Neural crest cell (in vitro differentiated cells): ENCODE measurements at regions not wholly inside any gene's neighbourhood (a gene's known extent, or its start where the extent isn't known, plus 50 kb on each side); places are given as distances from the start of the nearest gene placed in this dataset.

Source experiments
- DNase-seq: peaks from one replicate; pipeline ENCODE4 v3.0.0; 2021; ENCODE audit warnings: low read depth, mixed read lengths, low spot score
- H3K27ac Mint-ChIP-seq: one replicate; pipeline ENCODE4 v1.8.0; 2021; ENCODE audit warnings: mild to moderate bottlenecking, mixed read lengths; ENCODE audit not compliant: unreplicated experiment
- H3K27me3 Mint-ChIP-seq: 2 replicates; pipeline ENCODE4 v1.8.0; 2021; ENCODE audit warnings: low read depth, mild to moderate bottlenecking, mixed read lengths
- H3K36me3 Mint-ChIP-seq: 2 replicates; pipeline ENCODE4 v1.8.0; 2021; ENCODE audit warnings: low read depth, mild to moderate bottlenecking, mixed read lengths
- H3K4me1 Mint-ChIP-seq: 2 replicates; pipeline ENCODE4 v1.8.0; 2021; ENCODE audit warnings: mixed read lengths
- H3K4me3 Mint-ChIP-seq: one replicate; pipeline ENCODE4 v1.8.0; 2021; ENCODE audit warnings: mild to moderate bottlenecking, mixed read lengths
- H3K9me3 Mint-ChIP-seq: 2 replicates; pipeline ENCODE4 v1.8.0; 2021; ENCODE audit warnings: mixed read lengths
- TF ChIP-seq, protein P1 (sequence below): fragments of 200-600 bp; sonication (generic); conservative IDR thresholded peaks from 2 replicates; pipeline ENCODE4 v1.5.0; 2021; ENCODE audit warnings: antibody characterized with exemption, mild to moderate bottlenecking

- Mint-ChIP-seq H3K4me1 (no peaks in the 10 kb centered on the region), H3K9me3 (peaks cover 3% of the 10 kb centered on the region), H3K27me3 (no peaks in the 10 kb centered on the region), H3K27ac (no peak overlapping the region), H3K4me3 (no peak overlapping the region), H3K36me3 (no peaks in the 10 kb centered on the region)
- no peak for DNase-seq
- TF ChIP-seq, protein P1, sequence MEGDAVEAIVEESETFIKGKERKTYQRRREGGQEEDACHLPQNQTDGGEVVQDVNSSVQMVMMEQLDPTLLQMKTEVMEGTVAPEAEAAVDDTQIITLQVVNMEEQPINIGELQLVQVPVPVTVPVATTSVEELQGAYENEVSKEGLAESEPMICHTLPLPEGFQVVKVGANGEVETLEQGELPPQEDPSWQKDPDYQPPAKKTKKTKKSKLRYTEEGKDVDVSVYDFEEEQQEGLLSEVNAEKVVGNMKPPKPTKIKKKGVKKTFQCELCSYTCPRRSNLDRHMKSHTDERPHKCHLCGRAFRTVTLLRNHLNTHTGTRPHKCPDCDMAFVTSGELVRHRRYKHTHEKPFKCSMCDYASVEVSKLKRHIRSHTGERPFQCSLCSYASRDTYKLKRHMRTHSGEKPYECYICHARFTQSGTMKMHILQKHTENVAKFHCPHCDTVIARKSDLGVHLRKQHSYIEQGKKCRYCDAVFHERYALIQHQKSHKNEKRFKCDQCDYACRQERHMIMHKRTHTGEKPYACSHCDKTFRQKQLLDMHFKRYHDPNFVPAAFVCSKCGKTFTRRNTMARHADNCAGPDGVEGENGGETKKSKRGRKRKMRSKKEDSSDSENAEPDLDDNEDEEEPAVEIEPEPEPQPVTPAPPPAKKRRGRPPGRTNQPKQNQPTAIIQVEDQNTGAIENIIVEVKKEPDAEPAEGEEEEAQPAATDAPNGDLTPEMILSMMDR: no peak
Observed at GRCh38 chr5:97559827-97560598, 377.0 kb upstream of the RIOK2 start.

- DNase-seq: no peak
- H3K27ac Mint-ChIP-seq: no peak overlapping the region
- H3K36me3 Mint-ChIP-seq: peaks cover 2% of the 10 kb centered on the region
- TF ChIP-seq, protein P1: no peak
- H3K27me3 Mint-ChIP-seq: no peaks in the 10 kb centered on the region
- no peaks in the 10 kb centered on the region for H3K4me1 Mint-ChIP-seq
- no peak overlapping the region for H3K4me3 Mint-ChIP-seq
- H3K9me3 Mint-ChIP-seq: peaks cover 5% of the 10 kb centered on the region
Observed at GRCh38 chr5:97560599-97560993, 377.5 kb upstream of the RIOK2 start.

DNA sequence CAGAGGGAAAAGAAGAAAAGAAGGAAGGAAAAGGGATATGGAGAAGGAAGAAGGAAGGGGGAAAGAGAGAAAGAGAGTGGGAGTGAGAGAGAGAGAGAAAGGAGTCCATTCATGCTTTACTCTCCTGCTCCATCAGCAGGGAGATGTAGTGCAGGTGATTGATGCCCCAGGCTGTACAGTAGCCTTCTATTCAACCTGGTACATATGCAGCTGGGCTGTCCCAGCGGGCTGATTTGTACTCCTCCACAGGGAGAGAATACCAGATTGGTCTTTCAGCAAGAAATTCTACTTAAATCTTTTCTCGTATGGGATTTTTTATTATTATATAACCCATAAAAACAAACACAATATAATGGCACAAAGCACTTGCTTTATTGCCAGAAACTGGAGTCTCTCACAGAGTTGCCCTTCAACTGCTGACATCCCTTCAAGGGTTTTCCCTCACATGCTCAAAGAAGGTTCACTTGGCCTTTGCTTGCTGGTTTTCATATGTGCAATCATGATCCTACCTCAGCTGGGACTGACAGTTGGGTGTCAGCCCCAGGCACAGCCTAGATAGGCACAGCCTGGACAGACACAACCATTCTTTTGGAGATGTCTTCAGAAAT lies 380.1 kb upstream of the RIOK2 start:
- H3K4me3 Mint-ChIP-seq: no peak overlapping the region

DNA sequence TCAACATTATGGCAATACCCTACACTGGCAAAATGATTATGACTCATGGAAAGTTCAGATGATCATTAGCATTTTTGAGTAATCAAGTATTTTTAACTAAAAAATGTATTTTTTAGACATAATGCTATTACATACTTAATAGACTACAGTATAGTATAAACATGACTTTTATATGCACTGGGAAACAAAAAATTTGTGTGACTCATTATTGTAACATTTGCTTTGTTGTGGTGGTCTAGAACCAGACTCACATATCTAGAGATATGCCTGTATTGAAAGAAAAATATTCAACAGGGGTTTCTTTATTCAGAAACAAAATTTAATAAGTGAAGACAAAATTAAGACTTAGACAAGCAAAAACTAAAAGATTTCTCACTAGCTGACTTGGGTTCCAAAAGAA lies 385.3 kb upstream of the RIOK2 start:
- H3K36me3 Mint-ChIP-seq: peaks cover 21% of the 10 kb centered on the region
- peaks cover 27% of the 10 kb centered on the region for H3K9me3 Mint-ChIP-seq
- TF ChIP-seq, protein P1: no peak

More for the DNA sequence above, 380.1 kb upstream of the RIOK2 start:
- Mint-ChIP-seq H3K27ac (no peak overlapping the region), H3K27me3 (no peaks in the 10 kb centered on the region), H3K36me3 (peaks cover 9% of the 10 kb centered on the region), H3K9me3 (peaks cover 17% of the 10 kb centered on the region), H3K4me1 (no peaks in the 10 kb centered on the region)
- DNase-seq: no peak
- TF ChIP-seq, protein P1: no peak

GRCh38 chr5:97570242-97570641 lies 387.2 kb upstream of the RIOK2 start:
- TF ChIP-seq, protein P1: no peak
- Mint-ChIP-seq H3K4me1 (no peaks in the 10 kb centered on the region), H3K9me3 (peaks cover 24% of the 10 kb centered on the region), H3K27ac (no peak overlapping the region), H3K27me3 (no peaks in the 10 kb centered on the region), H3K4me3 (no peak overlapping the region), H3K36me3 (peaks cover 21% of the 10 kb centered on the region)
- DNase-seq: no peak

More for the DNA sequence above, 385.3 kb upstream of the RIOK2 start:
- H3K27me3 Mint-ChIP-seq: no peaks in the 10 kb centered on the region
- H3K27ac Mint-ChIP-seq: no peak overlapping the region
- no peaks in the 10 kb centered on the region for H3K4me1 Mint-ChIP-seq
- H3K4me3 Mint-ChIP-seq: no peak overlapping the region
- DNase-seq: no peak
